HG02970 (cell line): ENCODE measurements at regions not wholly inside any gene's neighbourhood (a gene's known extent, or its start where the extent isn't known, plus 50 kb on each side); places are given as distances from the start of the nearest gene placed in this dataset.

Experiments
- ATAC-seq: cut with Tn5 transposase; IDR thresholded peaks from one replicate; pipeline ENCODE4 v1.9.1; 2021; ENCODE audit warnings: mild to moderate bottlenecking, moderate library complexity, moderate number of reproducible peaks; ENCODE audit not compliant: unreplicated experiment, low FRiP score

- no peak for ATAC-seq
Measured at GRCh38 chr10:128414568-128414967, 288.3 kb upstream of the MKI67 start.

DNA sequence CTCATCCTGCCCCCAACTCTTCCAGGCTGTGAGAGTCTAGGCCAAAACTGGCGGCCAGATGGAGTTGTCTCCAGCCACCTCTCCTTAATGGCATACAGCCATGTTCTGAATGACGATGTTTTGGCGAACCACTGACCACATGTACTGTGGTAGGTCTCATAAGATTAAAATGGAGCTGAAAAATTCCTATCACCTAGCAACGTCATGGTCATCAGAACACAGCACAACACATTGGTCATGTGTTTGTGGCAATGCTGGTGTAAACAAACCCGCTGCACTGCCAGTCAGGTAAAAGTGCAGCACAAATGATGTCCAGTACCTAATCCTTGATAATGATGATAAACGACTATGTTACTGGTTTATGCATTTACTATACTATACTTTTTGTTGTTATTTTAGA is 290.0 kb upstream of the MKI67 start:
- ATAC-seq: no peak

- no peak for ATAC-seq
Measured at GRCh38 chr10:128417826-128418225, 291.6 kb upstream of the MKI67 start.

DNA sequence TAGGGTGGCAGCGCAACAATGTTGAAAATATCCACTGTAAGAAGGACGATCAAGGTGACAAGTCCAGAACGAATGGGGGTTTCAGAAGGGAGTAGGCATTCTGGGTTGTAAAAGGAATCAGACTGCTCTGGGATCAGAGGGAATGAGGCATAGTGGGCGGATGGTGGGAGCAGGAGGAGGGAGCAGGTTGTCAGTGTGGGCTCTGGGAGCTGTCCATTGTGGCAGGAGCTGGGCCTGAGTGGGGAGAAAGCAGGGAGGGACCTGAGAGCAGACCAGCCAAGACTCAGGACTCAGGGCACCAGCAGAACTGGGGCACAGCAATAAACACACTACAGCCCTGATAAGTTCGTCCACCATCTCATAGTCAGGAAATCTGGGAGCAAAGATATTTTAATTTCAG is 292.6 kb upstream of the MKI67 start:
- ATAC-seq: no peak

GRCh38 chr10:128419466-128420019 is 293.3 kb upstream of the MKI67 start:
- no peak for ATAC-seq

- no peak for ATAC-seq
Measured at GRCh38 chr10:128420623-128421022, 294.4 kb upstream of the MKI67 start.

GRCh38 chr10:128421371-128422160 is 295.3 kb upstream of the MKI67 start:
- ATAC-seq: no peak

DNA sequence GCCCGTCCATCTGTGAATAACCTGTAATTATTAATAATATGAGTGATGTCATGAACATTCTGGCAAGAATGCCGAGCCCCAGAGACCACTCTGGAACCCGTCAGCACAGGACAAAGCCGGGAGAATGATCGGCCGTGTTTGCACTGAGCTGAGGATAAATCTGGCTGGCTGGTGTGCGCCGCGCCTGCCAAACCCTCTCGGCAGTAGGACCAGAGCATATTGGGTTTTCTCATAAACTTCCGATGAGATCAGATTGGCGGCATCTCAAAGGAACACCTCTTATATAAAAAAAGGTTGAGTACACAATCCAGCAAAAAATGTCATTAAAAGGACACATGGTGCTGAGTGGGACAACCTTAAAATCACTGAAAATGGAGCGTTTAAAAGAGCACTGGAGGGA is 296.0 kb upstream of the MKI67 start:
- no peak for ATAC-seq

GRCh38 chr10:128422999-128423398 is 296.8 kb upstream of the MKI67 start:
- ATAC-seq: no peak

GRCh38 chr10:128429321-128429720 is 303.1 kb upstream of the MKI67 start:
- no peak for ATAC-seq

GRCh38 chr10:128429835-128430513 is 303.8 kb upstream of the MKI67 start:
- ATAC-seq: no peak

DNA sequence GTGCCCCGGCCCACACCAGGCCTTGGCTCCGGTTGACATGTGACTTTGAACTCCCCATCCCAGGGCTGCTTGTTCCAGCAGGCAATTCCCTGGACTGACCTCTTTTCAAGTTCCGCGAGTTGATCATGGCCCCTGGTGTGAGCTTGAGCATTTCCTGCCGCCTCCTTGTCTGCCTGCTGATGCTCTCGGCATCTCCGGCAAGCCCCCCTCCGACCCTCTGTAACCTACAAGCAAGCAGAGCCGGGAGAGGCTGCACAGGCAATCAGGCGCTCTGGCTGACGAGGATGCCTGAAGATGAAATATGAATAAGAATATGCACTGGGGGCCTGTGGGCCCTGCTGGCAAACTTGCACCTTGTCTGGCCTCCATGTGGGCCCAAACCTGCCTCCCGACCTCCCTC is 304.9 kb upstream of the MKI67 start:
- ATAC-seq: no peak

GRCh38 chr10:128431506-128431905 is 305.3 kb upstream of the MKI67 start:
- ATAC-seq: no peak

DNA sequence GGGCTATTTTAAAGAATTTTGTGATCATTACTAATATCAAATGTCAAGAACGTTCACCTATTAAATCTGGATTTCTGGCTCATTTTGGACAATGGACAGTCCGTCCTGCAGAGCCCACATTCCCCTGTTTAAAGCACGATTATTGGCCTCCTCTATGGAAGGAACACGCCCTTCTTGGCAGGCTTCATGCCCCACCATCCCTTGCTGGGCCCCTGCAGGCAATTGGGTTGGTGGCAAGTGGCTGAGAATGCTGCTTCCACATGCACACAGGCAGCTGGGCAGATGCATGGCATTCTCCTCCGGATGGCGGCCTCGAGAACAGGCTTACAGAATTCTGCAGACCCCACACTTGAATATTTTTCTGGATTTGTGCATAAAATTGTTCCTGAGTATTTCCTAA is 305.8 kb upstream of the MKI67 start:
- ATAC-seq: no peak

- ATAC-seq: no peak
Measured at GRCh38 chr10:128432423-128432822, 306.2 kb upstream of the MKI67 start.

- ATAC-seq: no peak
Measured at GRCh38 chr10:128435811-128436210, 309.6 kb upstream of the MKI67 start.

- no peak for ATAC-seq
Measured at GRCh38 chr10:128437786-128438345, 311.6 kb upstream of the MKI67 start.

GRCh38 chr10:128438417-128439063 is 312.3 kb upstream of the MKI67 start:
- no peak for ATAC-seq

DNA sequence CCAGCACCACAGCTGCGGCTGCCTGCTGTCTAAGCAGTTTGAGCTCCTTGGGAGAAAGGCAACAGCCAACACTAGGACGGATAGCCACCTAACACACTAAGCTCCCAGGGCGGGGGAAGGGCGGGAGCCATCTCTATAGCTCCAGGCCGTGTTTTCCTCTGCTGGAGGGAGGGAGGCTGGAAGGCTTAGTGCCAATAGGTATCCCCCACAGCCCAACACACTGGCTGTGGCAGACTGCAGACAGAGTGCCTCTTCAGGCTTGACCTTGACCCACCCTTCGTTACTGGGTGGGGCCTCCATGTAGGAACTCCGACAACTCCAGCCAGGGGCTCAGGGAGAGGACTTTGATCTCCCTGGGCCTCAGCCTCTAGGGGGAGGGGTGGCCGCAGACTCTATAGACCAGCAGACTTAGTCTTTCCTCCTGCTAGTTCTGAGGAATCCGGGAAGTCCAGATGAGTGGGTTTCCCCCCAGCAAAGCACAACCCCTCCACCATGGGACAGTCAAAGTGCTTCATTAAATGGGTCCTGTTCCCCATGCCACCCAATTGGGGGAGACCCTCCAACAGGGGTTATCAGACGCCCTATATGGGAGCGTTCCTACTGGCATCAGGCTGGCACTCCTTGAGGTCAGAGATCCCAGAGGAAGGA is 314.4 kb upstream of the MKI67 start:
- no peak for ATAC-seq

GRCh38 chr10:128443925-128444518 is 317.8 kb upstream of the MKI67 start:
- ATAC-seq: no peak
